HFF-Myc (cell line): ENCODE measurements at regions not wholly inside any gene's neighbourhood (a gene's known extent, or its start where the extent isn't known, plus 50 kb on each side); places are given as distances from the start of the nearest gene placed in this dataset.

Source experiments
- DNase-seq: peaks from one replicate; pipeline ENCODE4 v3.0.0-alpha.2; 2011; ENCODE audit warnings: low read depth; ENCODE audit errors: extremely low read depth
- H3K4me3 ChIP-seq: replicated peaks from 2 replicates; pipeline ENCODE4 v1.5.1; 2011; ENCODE audit warnings: low read depth, mild to moderate bottlenecking, control low read depth, low read length
- TF ChIP-seq, protein P1 (sequence below): IDR thresholded peaks from 2 replicates; pipeline ENCODE4 v1.5.1; 2012; ENCODE audit warnings: mild to moderate bottlenecking, low read depth, low read length, control low read depth; ENCODE audit errors: missing control alignments

DNA sequence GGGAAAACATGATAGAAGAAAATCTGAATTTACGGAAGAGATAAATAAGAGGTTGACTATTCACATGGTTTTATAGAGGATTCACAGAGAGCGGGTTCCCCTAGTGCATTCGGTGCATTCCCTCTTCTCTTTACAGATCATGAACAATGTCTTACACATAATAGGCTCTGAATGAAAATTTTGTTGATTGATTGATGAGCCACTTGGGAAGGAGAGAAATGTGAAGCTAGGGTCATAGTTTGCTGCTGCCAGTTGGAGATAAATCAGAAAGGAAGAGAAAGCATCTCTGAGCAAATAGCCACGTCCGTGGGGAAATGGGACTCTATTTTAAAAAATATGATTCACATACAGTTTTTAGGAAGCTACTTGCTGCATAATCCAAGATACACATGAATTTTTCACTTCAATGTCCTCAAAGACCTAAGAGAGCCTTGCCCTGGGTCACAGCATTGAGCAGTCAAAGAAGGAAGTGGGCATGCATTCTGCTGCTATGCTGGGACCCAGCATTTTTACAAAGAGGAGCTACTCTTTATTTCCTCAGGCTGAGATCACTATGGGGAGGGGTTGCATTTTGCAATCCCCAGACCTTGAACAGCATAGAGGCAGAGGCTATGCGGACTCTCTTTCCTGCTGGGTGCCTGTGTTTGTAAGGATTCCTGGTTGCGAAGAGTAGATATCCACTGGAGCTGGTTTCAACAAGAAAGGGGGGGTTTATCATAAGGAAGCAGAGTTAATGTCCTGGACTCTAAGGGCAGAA, 395.3 kb downstream of the TSN start:
- no peak overlapping the region for H3K4me3 ChIP-seq
- DNase-seq, result no peak
- TF ChIP-seq, protein P1, sequence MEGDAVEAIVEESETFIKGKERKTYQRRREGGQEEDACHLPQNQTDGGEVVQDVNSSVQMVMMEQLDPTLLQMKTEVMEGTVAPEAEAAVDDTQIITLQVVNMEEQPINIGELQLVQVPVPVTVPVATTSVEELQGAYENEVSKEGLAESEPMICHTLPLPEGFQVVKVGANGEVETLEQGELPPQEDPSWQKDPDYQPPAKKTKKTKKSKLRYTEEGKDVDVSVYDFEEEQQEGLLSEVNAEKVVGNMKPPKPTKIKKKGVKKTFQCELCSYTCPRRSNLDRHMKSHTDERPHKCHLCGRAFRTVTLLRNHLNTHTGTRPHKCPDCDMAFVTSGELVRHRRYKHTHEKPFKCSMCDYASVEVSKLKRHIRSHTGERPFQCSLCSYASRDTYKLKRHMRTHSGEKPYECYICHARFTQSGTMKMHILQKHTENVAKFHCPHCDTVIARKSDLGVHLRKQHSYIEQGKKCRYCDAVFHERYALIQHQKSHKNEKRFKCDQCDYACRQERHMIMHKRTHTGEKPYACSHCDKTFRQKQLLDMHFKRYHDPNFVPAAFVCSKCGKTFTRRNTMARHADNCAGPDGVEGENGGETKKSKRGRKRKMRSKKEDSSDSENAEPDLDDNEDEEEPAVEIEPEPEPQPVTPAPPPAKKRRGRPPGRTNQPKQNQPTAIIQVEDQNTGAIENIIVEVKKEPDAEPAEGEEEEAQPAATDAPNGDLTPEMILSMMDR, result no peak

DNA sequence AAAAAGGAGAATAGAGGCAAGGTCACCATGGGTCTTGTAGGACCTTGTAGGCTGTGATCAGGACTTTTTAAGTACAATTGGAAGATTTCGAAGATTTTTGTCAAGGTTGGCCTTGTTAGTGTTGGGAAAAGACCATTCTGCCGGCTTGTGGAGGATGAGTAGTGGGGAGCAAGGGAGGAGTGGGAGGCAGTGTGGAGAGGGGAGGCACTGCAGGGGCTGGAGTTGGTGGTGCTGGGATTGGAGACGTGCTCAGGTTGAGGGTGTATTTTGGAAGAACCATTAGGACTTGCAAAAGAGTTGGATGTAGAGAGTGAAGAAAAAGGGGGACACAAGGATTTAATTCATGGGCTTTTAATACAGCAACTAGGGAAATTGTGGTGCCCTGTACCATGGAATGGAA, 397.1 kb downstream of the TSN start:
- TF ChIP-seq, protein P1, result no peak
- DNase-seq, result no peak
- no peak overlapping the region for H3K4me3 ChIP-seq

DNA sequence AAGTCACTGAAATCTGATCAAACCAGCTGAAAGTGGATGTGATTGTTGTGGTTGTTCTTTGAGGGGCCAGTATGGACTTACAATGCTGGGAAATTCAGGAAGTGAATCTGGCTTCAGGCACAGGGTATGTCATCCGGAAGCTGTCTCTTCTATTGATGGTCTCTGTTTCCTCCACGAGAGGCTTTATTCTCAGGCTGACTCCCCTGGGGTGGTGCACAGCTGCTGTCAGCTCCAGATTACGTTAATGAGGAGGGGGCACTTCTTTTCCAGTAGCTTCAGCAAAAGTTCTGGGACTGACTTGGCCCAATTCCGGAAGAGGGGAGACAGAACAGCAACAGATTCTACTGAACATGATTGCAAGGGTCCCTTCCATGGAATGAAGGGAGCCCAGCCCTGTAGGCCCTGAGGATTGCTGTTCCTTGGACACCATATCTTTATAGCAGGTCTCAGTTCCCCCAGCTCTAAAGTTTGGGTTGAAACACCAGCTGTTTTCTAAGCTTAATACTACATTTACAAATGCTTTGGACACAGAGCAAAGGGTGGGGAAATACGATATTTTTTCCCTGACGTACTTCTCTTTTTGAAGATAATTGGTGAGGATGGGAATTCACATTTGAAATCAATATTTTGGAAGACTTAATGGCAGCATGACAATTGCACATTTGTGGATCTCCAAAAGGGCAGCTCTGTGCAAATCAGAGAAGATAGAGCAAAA, 400.9 kb downstream of the TSN start:
- no peak for DNase-seq
- TF ChIP-seq, protein P1, result no peak
- no peak overlapping the region for H3K4me3 ChIP-seq

DNA sequence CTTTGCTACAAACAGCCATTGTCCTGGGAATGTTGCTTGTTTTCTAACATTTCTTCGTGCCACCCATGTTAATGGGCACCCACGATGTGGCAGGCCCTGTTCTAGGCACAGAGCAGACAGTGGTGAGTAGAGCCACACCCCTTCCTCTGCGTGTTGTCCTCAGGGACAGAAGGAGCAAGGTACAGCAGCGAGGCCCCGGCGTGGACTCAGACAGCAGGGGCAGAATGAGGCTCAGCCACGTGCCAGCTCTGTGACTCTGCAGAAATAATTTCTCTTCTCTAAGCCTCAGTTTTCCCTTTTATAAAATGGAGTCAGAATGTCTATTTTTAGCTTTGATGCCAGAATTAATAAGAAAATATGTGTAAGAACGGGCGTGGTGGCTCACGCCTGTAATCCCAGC, 401.7 kb downstream of the TSN start:
- no peak overlapping the region for H3K4me3 ChIP-seq
- DNase-seq, result no peak
- TF ChIP-seq, protein P1, result no peak

DNA sequence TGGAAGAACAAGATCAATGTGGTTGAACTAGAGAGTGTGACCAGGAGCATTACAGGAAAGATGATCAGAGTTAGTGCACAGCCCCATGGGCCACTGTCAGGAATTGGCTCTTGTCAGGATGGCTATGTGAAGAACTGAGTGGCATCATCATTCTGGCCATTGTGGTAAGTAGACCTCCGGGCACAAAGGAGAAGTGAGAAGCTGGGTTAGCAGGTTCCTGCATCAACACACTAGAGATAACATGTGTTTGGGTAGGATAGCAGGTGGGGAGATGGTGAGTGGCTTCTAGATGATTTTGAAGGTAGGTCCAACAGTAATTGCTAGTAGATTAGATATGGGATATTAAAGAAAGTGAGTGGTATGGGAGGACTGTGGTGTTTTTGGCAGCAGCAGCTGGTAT, 408.2 kb downstream of the TSN start:
- no peak for DNase-seq
- no peak overlapping the region for H3K4me3 ChIP-seq
- TF ChIP-seq, protein P1, result no peak

DNA sequence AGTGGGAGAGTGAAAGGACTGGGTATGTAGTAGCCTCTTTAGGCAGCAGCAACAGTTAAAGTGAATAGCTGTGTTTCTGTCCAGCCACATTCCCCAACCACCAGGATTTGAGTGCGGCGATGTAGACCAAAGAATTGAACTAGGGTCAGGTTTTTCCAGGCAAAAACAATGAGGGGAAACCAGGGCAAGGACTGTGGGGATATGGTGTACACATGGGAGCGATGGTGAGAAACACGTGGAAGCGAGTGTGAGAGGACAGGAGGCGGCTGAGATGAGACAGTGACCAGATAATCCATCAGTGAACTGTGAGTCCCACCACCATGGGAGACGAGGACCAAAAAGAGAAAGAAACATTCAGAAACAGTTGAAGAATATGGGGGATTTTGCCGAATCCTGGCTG, 409.5 kb downstream of the TSN start:
- H3K4me3 ChIP-seq, result no peak overlapping the region
- no peak for DNase-seq
- TF ChIP-seq, protein P1, result no peak
